ENCODE measurements at regions not wholly inside any gene's neighbourhood (a gene's known extent, or its start where the extent isn't known, plus 50 kb on each side); places are given as distances from the start of the nearest gene placed in this dataset.
A peak's percentile ranks its signal among the peaks of the same experiment; 100 is the strongest.

DNA sequence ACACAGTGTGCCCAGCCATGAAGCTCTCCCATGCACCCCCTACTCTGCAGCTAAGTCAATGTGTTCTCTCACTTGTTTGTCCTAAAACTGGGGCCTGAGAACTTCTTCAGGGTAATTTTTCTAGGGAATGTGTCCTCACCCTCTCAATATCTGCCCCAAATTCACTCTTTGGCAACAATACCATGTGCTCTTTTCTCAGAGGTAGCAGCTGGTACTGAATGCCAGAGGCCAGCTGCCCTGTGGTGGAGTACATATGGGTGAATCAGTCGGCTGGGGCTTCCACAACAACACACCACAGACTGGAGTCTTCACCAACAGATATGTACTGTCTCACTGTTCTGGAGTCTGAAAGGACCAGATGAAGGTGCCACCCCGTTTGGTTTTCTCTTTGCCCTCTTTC, 97.7 kb upstream of the TOP3B start:
- ATAC-seq: no peak

DNA sequence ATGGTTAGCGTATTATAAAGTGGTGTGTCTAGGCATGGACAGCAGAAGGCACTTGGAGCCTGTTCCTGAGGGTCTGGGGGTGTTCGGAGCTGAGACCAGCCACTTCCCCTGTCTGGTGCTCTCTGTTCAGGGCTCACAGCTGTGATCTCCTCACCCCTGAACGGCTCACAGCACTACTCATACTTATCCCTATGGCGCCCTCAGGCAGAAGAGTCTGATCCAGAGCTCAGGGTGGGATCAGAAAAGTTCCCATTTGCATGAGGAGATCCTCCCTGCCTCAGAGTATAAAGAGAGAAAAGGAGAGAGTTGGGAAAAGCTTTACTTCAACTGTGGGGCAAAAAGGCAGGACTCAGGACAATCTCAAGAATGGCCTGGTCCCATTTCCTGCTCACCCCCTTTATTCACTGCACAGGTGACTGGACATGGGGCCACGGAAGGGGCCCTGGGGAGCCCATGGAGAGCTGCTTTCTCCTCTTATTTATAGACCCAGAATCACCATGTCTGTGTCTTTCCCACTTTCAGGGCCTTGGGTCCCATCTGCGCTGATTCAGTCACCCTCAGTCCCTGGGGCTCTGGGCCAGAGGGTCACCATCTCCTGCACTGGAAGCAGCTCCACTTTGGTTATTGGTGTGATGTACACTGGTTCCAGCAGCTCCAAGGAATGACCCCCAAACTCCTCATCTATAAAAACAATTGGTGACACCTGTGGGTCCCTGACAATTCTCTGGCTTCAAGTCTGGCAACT, 97.0 kb upstream of the TOP3B start:
- no peak for DNase-seq (ENCODE audit: low spot score)
- no peak for ATAC-seq

More for the DNA sequence above, 97.7 kb upstream of the TOP3B start:
- no peak for DNase-seq (ENCODE audit: low spot score)

DNA sequence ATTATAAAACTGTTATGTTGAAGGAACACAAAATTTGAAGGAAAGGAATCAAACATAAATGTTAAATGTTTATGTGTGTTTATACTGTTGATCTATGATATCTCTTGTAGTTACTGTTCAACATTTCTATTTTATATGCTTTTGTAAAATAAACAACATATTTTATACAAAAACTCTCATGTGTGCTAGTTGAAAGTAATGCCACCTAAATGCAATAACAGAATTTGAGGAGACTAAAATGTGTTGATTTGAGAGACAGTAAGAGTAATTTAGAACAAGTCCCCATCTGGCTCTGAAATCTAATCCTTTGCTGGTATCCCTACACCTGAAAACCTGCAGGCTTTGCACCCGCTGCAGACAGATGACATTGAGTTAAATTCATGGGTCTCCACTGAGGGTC, 95.7 kb upstream of the TOP3B start:
- DNase-seq (ENCODE audit: low spot score) (no peak), ATAC-seq (no peak)

DNA sequence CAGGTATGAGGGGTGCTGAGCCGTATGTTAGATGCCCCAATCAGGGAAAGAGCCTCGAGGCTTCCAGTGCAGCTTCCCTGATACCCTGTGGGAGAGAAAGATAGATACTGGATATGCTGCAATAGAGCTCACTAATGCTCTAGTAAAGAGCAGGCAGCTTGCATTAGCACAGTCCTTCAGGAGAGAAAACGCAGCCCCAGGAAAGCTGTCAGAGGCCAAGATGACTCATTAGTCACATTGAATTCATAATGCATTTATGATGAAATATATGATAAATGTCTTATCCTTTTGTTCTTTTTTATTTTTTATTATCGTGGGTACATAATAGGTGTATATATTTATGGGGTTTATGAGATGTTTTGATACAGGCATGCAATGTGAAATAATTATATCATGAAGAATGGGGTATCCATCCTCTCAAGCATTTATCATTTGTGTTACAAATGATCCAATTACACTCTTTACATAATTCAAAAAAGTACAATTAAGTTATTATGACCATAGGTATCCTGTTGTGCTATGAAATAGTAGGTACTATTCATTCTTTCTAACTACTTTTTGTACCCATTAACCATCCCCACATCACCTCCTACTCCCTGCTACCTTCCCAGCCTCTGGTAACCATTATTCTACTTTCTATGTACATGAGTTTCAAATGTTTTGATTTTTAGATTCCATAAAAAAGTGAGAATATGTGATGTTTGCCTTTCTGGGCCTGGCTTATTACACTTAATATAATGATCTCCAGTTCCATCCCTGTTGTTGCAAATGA, 94.5 kb upstream of the TOP3B start:
- ATAC-seq: no peak

DNA sequence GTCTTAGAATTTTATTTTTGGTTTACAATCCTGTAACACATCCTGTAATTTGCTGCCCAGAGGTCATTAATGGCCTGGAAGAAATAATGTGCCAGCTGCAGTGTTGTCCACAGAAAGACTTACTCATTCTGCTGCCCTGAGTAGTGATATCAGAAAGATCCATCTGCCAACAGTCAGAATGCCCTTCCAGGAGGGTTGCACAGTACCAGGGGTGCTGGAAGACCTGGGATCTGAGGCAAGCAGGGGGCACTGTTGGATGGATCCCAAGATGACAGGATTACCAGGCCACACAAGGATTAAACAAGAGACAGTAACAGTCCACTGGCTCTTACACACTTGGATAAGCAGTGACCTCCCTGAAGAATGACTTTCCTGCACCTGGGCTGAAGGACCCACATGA, 93.8 kb upstream of the TOP3B start:
- DNase-seq (ENCODE audit: low spot score) (no peak), ATAC-seq (no peak)

More for the DNA sequence above, 94.5 kb upstream of the TOP3B start:
- DNase-seq (ENCODE audit: low spot score): no peak

DNA sequence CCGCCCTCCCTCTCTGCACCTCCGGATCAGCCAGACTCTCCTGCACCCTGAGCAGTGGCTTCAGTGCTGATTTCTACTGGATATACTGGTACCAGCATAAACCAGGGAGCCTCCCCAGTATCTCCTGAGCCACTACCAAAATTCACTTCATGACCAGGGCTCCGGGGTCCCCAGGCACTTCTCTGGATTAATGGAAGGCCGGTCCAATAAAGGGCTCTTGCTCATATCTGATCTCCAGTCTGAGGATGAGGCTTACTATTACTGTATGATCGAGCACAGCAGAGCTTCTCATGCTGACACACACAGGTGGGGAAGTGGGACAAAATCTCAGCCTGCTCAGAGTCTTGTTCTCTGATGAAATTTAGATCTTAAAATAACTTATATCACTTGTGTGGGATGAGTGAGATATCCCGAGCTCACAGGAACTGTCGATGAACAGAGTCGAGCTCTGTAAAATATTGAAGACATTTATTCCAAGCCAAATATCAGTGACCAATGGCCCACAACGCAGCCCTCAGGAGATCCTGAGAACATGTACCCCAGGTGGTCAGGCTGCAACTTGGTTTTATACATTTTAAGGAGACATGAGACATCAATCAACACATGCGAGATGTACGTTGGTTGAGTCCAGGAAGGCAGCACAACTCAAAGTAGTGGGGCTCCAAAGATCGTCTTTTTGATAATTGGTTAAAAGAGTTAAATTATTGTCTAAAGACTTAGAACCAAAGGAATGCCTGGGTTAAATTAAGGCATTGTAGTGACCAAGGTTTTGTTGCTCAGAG, 93.0 kb upstream of the TOP3B start:
- DNase-seq (ENCODE audit: low spot score): no peak
- ATAC-seq: no peak

DNA sequence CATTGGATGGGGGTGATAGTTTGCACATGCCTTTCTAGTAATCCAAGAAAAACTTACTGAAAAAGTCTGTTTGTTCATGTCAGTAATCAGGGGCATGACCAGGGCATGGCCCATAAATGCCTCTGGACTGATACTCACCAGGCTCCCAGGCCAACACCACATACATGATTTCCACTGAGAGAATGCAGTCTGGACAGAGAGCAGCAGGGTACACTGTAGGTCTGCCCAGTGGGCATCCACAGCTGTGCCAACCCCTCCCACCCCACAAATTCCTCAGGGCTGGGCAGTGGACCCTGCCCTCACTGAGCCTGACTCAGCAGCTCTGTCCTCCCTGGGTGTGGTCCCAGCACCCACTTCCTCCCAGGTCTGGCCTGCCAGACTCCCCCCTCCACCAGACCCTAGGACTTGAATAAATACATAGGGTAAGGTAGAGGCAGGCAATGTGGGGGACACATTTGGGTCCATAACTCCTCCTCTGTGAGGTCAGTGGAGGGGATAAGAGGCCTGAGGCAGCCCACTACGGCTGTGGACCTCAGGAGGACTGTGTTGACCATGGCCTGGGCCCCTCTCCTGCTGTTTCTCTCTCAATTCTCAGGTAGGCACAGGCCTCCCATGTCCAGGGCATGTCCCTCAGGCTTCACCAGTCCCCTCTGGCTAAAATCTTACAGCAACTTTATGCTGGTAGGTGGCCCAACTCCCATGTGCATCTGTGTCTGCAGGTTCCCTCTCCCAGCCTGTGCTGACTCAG, 92.2 kb upstream of the TOP3B start:
- ATAC-seq: peak; percentile 84

DNA sequence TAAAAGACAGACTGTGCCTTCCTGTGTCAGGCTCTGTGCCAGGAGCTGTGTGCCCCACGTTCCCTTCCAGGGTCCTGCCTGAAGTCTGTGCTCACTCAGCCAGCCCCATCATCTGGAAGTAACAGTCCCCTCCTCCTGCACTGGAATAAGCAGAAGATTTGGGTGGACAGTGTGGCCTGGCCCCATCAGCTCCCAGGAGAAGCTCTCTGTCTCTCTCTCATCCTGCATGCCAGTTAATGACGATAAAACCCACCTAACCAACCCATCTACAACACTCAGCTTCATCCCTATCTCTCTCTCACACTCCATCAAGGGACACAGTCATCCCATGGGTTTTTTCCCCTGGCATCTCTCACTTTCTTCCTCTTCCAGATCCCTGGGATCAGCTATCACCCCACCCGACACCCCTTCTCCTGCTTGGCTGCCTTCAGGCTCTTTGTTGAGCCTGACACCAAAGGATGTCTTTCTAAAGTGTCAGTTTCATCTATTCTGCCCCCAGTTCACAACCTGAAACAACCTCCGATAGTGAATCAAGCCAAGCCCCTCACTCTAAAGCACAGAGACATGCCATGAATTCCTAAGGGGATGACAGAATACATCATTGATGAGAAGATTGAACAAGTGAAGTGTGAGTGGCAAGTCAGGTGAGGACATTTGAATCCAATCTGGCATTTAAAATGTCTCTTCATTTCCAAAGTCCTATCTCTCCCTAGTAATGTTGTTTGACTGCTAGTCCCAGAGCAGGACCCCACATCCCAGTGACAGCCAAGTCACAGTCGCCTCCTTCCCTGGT, 91.4 kb upstream of the TOP3B start:
- DNase-seq (ENCODE audit: low spot score) (no peak), ATAC-seq (no peak)

More for the DNA sequence above, 92.2 kb upstream of the TOP3B start:
- DNase-seq (ENCODE audit: low spot score): peak; percentile 72

DNA sequence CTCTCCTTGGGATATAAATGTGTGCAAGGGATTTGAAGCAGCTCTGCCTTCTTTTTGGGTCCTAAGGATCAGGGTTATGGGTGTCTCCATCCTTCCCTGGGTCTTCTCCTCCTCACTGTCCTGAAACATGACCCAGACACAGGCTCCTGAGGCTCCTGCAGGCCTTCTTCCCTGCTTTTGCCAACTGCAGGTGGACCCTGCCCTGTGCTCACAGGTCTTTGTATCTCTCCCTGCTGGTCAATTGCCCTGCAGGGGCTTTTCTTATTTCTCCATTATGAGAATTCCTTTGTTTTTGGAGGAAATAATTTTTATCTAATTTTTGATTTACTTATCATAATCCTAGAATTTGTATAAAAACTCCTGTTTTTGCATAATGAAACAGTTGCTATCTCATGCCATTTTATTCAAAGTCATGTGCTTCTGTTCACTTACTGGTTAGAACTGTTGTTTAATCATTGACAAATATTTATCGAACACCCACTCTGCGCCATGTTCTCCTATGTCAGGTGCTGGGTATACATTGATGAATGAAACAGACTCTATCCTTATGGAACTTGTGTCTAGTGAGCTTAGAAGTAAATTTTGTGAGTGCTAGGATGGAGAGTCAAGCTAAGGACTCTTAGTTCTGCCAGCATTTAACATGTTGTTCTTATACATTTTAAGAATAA, 89.7 kb upstream of the TOP3B start:
- peak; percentile 66 for ATAC-seq
- DNase-seq (ENCODE audit: low spot score): peak; percentile 59

DNA sequence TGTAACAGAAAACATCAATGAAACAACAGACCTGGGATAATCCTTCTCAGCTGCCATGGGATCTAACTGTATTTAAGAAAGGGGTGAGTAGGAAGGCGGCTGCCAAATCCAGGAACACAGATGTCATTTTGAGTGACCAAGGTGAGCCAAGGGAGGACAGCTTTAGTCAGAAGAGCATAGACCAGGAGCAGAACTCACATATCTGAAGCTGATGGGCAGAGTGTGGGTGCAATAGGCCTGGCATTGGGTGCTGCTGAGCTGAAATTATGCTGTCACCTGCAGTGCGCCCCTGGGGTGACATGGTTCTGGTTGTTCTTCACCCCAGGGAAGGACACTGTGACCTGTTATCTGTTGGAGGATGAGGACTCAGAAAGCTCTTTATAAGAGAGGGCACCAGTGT, 88.9 kb upstream of the TOP3B start:
- no peak for ATAC-seq
- DNase-seq (ENCODE audit: low spot score): no peak

DNA sequence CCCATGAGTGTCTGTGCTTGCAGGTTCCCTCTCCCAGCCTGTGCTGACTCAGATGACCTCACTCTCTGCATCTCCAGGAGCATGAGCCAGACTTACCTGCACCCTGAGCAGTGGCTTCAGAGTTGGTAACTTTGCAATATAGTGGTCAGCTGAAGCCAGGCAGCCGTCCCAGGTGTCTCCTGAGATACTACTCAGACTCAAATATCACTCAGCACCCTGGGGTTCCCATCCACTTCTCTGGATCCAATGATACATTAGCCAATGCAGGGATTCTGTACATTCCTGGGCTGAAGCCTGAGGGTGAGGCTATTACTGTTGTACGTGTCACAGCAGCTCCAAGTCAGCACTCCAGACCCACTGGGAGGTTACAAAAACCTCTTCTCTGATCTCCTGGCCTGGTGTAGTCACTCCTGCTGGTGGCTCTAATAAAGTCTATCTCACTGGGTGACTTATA, 87.8 kb upstream of the TOP3B start:
- ATAC-seq: no peak
- DNase-seq (ENCODE audit: low spot score): no peak

DNA sequence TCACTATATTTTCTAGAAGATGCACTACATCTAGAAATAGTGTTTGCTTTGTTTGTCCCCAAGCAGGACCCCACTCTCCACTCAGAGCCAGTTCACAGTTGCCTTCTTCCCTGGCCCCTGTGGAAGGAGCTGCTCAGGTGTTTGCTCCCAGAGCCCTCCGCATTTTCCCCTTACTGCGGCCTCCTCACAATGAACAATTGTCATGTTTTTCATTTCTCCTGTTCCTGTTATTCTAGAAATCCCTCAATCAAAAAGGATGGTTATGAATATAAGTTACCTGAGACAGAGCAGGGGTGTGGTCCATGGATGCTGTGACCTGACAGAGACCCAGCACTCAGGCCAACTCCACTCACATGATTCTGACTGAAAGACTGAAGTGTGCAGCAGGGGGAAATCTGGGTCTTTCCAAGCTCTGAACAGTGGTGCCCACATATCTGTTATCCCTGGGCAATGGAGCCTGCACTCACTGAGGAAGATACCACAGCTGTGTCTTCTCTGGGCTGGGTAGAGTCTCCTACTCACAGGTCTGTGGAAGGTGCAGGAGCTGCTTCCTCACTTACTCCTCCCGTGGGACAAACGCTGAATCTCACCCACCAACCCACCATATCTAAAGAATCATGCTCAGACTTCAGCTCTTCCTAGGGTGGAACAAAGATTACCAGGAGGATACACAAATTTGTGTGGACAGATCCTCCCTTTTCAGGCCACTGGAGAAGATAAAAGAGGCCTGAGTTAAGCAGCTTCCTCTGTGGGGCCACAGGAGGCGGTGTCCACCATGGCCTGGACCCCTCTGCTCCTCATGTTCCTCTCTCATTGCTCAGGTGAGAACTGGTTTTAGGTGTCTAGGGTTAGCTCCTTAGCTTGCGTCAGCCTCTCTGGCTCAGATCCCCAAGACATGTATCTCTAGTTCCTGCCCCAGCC, 87.1 kb upstream of the TOP3B start:
- DNase-seq (ENCODE audit: low spot score) (no peak), ATAC-seq (no peak)

DNA sequence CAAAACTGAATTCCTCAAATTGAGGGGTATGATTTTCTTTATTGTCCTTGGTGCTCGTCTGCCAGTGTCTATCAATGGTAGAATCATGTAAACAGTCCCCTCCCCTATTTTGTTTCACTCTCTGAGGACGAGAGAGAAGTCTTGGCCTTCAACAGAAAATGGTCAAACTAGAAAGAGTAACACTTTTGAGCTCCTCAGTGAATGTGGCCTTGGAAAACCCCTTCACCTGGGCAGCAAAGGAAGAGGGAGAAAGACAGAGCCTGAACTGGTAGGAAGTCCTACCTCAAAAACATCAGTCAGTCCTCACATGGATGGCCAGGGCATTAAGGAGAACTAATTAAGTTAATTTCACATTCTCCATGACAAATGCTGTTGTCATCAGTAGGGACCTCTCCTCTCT, 86.1 kb upstream of the TOP3B start:
- DNase-seq (ENCODE audit: low spot score): no peak
- ATAC-seq: no peak

DNA sequence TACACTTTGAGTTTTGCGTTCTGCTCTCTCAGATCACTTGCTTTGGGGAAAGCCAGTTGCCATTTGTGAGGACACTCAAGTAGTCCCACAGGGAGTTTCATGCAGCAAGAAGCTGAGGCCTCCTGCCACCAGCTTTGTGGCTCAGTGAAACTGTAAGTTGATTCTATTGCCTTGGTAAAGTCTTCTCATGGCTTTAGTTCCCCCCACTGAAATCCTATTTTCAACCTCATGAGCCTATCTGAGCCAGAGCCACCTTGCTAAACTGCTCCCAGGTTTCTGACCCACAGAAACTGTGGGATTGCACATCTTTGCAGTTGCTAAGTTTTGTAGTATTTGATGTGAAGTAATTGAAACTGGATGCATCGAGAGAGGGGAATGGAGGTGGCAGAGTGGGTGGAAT, 85.4 kb upstream of the TOP3B start:
- DNase-seq (ENCODE audit: low spot score): no peak
- ATAC-seq: no peak

DNA sequence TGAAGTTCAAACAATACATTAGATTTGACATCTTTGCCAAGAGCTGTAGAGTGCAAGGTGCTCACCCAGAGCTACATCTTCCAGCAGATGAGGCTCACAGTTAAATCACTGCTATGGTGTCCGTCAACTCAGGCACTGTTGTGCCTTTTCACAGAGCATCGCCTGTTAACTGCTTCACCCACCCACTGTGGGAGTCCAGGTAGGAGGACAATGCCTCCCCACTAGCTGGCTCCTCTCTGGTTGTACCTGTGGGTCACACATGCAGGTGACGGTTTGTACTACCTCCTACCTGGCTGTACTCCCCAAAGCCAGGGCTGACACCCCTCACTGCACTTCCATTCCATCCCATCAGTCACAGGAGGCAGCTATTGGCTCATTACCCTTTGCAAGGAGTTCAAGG, 84.6 kb upstream of the TOP3B start:
- no peak for ATAC-seq
- no peak for DNase-seq (ENCODE audit: low spot score)

DNA sequence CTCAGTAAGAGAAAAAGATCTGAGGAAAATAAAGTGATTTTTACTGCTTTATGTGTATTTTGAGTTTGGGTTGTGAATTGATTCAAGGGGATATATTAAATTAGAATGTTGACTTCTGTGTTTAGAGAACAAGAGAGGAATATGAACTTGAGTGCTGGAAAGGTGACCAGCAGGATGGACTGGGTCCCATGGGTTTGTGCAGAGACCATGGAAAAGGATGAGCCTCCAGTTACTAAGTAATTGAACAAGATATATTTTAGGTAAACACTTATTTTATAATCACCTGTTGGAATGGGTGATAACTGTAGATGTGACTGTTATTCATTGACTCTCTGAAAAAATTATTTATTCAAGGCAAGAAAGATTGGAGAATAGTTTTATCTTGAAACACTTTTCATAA, 82.0 kb upstream of the TOP3B start:
- DNase-seq (ENCODE audit: low spot score) (no peak), ATAC-seq (no peak)

DNA sequence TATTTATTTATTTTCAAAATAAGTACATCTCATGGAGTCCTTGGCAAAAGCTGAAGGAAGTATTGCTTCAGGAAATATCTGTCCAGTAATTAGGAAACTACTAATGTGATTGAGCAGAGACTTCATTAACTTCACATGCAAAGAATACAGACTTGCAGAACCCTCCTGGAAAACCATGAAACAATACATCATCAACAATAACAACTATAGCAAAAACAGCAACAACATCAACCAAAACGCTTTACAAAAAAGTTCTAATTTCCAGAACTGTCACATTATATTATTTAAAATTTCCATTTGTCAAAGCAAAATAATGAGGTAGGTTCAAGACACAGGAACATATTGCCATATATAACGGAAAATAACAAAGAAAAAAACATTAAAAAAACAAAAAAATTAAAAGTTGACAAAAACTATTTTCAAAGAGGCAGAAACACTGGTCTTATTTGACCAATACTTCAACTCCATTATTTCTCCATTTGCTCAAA, 79.8 kb upstream of the TOP3B start:
- no peak for ATAC-seq
- DNase-seq (ENCODE audit: low spot score): no peak
